ENCODE measurements at regions not wholly inside any gene's neighbourhood (a gene's known extent, or its start where the extent isn't known, plus 50 kb on each side); places are given as distances from the start of the nearest gene placed in this dataset.

DNA sequence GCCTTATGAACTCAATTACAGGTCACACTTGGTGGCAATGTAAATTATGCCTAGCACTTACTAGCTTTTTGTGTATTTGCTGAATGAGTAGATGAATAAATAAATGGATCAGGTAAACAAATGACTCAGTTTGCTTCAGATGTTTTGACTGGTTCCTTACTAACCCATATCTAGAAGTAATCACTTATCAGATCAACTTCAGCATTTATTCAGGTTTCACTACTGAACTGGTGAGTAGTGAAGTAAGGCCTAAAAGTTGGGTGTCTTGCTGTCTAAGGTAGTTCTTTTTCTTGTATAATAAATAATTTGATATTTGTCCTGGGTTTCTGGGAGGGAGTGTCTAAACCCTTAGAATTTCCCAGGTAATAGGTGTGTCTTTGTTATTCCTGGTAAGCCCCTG lies 205.0 kb downstream of the UXS1 start:
- Histone ChIP-seq H3K23me2 (ENCODE audit: low read depth, low read length) (no peaks in the 10 kb centered on the region), H3K36me3 (ENCODE audit: control insufficient read depth in 2 of 4, insufficient read depth in 4 of 4, low read length in 3 of 4) (no peaks in the 10 kb centered on the region), H3K4me3 (ENCODE audit: extremely low read depth in 1 of 4, insufficient read depth in 2 of 4, low read depth in 3 of 4, low read length in 4 of 4) (no peak overlapping the region), H3K4me1 (replicated peaks in 1 of 4; ENCODE audit: control insufficient read depth in 3 of 4, insufficient read depth in 4 of 4, low read length in 3 of 4) (no peaks in the 10 kb centered on the region), H3K18ac (ENCODE audit: extremely low read depth, low read length) (no peak overlapping the region), H3K56ac (replicated peaks; ENCODE audit: insufficient read length, low read depth, low read length) (no peak overlapping the region), H2BK12ac (ENCODE audit: low read depth, low read length) (no peak overlapping the region), H3K9me3 (ENCODE audit: insufficient read depth in 2 of 2, low read depth in 1 of 2, low read length in 1 of 2) (peaks cover 33 to 47% of the 10 kb centered on the region in 2 experiments), H3K9ac (replicated peaks in 1 of 4; ENCODE audit: extremely low read depth in 1 of 4, low read depth in 3 of 4, low read length in 3 of 4) (no peak overlapping the region), H3K79me2 (ENCODE audit: control insufficient read depth in 1 of 2, insufficient read depth in 2 of 2, low read length in 2 of 2) (no peaks in the 10 kb centered on the region), H2BK120ac (replicated peaks; ENCODE audit: low read depth, low read length) (no peak overlapping the region), H2BK15ac (ENCODE audit: low read length) (no peak overlapping the region), H3K23ac (ENCODE audit: insufficient read length) (no peak overlapping the region), H3K27ac (ENCODE audit: low read depth, low read length) (no peak overlapping the region), H3K14ac (ENCODE audit: insufficient read length) (no peak overlapping the region), H4K5ac (ENCODE audit: insufficient read length, low read depth, low read length) (no peak overlapping the region), H4K91ac (replicated peaks; ENCODE audit: insufficient read length, low read length) (no peak overlapping the region), H3K27me3 (replicated peaks in 1 of 4; ENCODE audit: control insufficient read depth in 3 of 4, extremely low read depth in 1 of 4, insufficient read depth in 3 of 4, low read length in 3 of 4) (no peaks in the 10 kb centered on the region), H3K4ac (replicated peaks; ENCODE audit: insufficient read length, low read depth, low read length) (no peak overlapping the region), H4K8ac (ENCODE audit: extremely low read depth, insufficient read depth, low read length) (no peak overlapping the region), H2BK5ac (ENCODE audit: low read depth, low read length) (no peak overlapping the region), H3K4me2 (ENCODE audit: insufficient read depth in 1 of 2, low read depth in 2 of 2, low read length in 2 of 2) (no peak overlapping the region), H2BK20ac (ENCODE audit: low read length) (no peak overlapping the region), H4K20me1 (replicated peaks in 1 of 2; ENCODE audit: control insufficient read depth in 1 of 2, insufficient read depth in 2 of 2, low read length in 2 of 2) (no peaks in the 10 kb centered on the region), H3K79me1 (ENCODE audit: low read depth, low read length) (no peaks in the 10 kb centered on the region), H2AK5ac (ENCODE audit: low read depth, low read length) (no peak overlapping the region), H2AFZ (ENCODE audit: low read length) (no peak overlapping the region)
- FAIRE-seq = no peak
- no peak for DNase-seq (ENCODE audit: low read depth in 1 of 2, low spot score in 2 of 2)
- ChIA-PET CTCF (ENCODE audit: partially characterized antibody) (no interaction called here), POLR2A (ENCODE audit: partially characterized antibody) (no interaction called here)
- TF ChIP-seq SIRT6 (IDR thresholded peaks at IDR 0.05; ENCODE audit: low read length) (no peak), CHD1 (IDR thresholded peaks at IDR 0.05; ENCODE audit: low read depth, low read length) (no peak), TAF1 (IDR thresholded peaks at IDR 0.05; ENCODE audit: low read depth, low read length) (no peak), POU5F1 (IDR thresholded peaks at IDR 0.05; ENCODE audit: low read depth, low read length) (no peak), SAP30 (IDR thresholded peaks at IDR 0.05; ENCODE audit: insufficient read depth, insufficient replicate concordance, low read length) (no peak), EGR1 (IDR thresholded peaks at IDR 0.05; ENCODE audit: borderline replicate concordance, low read depth, low read length) (no peak), NRF1 (IDR thresholded peaks at IDR 0.05; ENCODE audit: low read depth, low read length) (no peak), SUZ12 (IDR thresholded peaks at IDR 0.05; ENCODE audit: low read length) (no peak), JUN (IDR thresholded peaks at IDR 0.05; ENCODE audit: low read depth, low read length) (no peak), RNF2 (IDR thresholded peaks at IDR 0.05; ENCODE audit: borderline replicate concordance, low read depth, low read length, missing control alignments, poor library complexity, severe bottlenecking) (no peak), NANOG (IDR thresholded peaks at IDR 0.05; ENCODE audit: insufficient read depth, low read depth, low read length, poor library complexity, severe bottlenecking) (no peak), KDM4A (IDR thresholded peaks at IDR 0.05; ENCODE audit: low read depth, low read length, severe bottlenecking) (no peak), TBP (IDR thresholded peaks at IDR 0.05; ENCODE audit: low read depth, low read length) (no peak), BCL11A (IDR thresholded peaks at IDR 0.05; ENCODE audit: low read depth in 2 of 2, low read length in 2 of 2) (no peak), YY1 (IDR thresholded peaks at IDR 0.05; ENCODE audit: low read depth, low read length) (no peak), HDAC6 (IDR thresholded peaks at IDR 0.05; ENCODE audit: low read depth, low read length) (no peak), RFX5 (IDR thresholded peaks at IDR 0.05; ENCODE audit: borderline replicate concordance, low read depth, low read length) (no peak)

Measured in H1 (cell line).